ENCODE measurements at regions not wholly inside any gene's neighbourhood (a gene's known extent, or its start where the extent isn't known, plus 50 kb on each side); places are given as distances from the start of the nearest gene placed in this dataset. TPM values are rescaled to one million over a fixed set of nuclear protein-coding genes. Genes with fewer than 3 reads are reported as not detected.

Small RNA genes in the stretch of these regions (microRNA-seq; reads per million reads assigned to microRNA genes)
- not detected for gene AC026470.1 (ENCODE audit: insufficient read depth, insufficient read length)

Small RNA genes in the stretch of these regions (small RNA-seq; reads per million reads assigned to genes)
- gene AC026470.1 = 0 reads per million in 5 experiments

Measured in IMR-90 (cell line).